OCI-LY1 (cell line): ENCODE measurements at regions not wholly inside any gene's neighbourhood (a gene's known extent, or its start where the extent isn't known, plus 50 kb on each side); places are given as distances from the start of the nearest gene placed in this dataset.

Source experiments
- H2AFZ ChIP-seq: fragments of 200-600 bp; sonication (generic), shearing (Covaris generic); 2 replicates; pipeline ENCODE4 v1.6.0; 2014; ENCODE audit warnings: antibody characterized with exemption, mild to moderate bottlenecking, low read length
- H3F3A ChIP-seq: fragments of 200-600 bp; sonication (generic), shearing (Covaris generic); 2 replicates; pipeline ENCODE4 v1.6.0; 2014; ENCODE audit warnings: mild to moderate bottlenecking, antibody characterized with exemption, low read length, moderate library complexity; ENCODE audit not compliant: insufficient read depth
- H3K27ac ChIP-seq: fragments of 200-600 bp; sonication (generic); 2 replicates; pipeline ENCODE4 v1.5.1; 2014; ENCODE audit warnings: low read length, mixed run types, mild to moderate bottlenecking, low read depth; ENCODE audit not compliant: poor library complexity, severe bottlenecking
- H3K27me3 ChIP-seq: fragments of 200-600 bp; sonication (generic); 2 replicates; pipeline ENCODE4 v1.6.0; 2014; ENCODE audit warnings: antibody characterized with exemption, mild to moderate bottlenecking, low read length, moderate library complexity; ENCODE audit not compliant: insufficient read depth
- H3K36me3 ChIP-seq: fragments of 200-600 bp; sonication (generic); 2 replicates; pipeline ENCODE4 v1.6.1; 2014; ENCODE audit warnings: mild to moderate bottlenecking, antibody characterized with exemption, low read length, moderate library complexity, mixed read lengths; ENCODE audit not compliant: insufficient read depth
- H3K4me1 ChIP-seq: fragments of 200-600 bp; sonication (generic); 2 replicates; pipeline ENCODE4 v1.5.1; 2014; ENCODE audit warnings: mild to moderate bottlenecking, low read length, moderate library complexity; ENCODE audit not compliant: insufficient read depth, severe bottlenecking
- H3K4me2 ChIP-seq: fragments of 200-600 bp; sonication (generic), shearing (Covaris generic); 2 replicates; pipeline ENCODE4 v1.6.1; 2014; ENCODE audit warnings: low read length
- H3K4me3 ChIP-seq: fragments of 200-600 bp; sonication (generic); 2 replicates; pipeline ENCODE4 v1.5.1; 2014; ENCODE audit warnings: low read length, low read depth, mild to moderate bottlenecking, mixed read lengths; ENCODE audit not compliant: poor library complexity, severe bottlenecking
- H3K79me2 ChIP-seq: fragments of 200-600 bp; shearing (Covaris generic); 2 replicates; pipeline ENCODE4 v1.6.1; 2016; ENCODE audit warnings: mixed run types, low read length, mixed read lengths; ENCODE audit not compliant: insufficient read depth
- H3K9ac ChIP-seq: fragments of 200-600 bp; sonication (generic), shearing (Covaris generic); 2 replicates; pipeline ENCODE4 v1.6.1; 2014; ENCODE audit warnings: mild to moderate bottlenecking, low read length, mixed read lengths
- H3K9me2 ChIP-seq: fragments of 200-600 bp; sonication (generic), shearing (Covaris generic); 2 replicates; pipeline ENCODE4 v1.6.1; 2014; ENCODE audit warnings: low read depth, mild to moderate bottlenecking, low read length, mixed read lengths
- H3K9me3 ChIP-seq: fragments of 200-600 bp; shearing (Covaris generic); 2 replicates; pipeline ENCODE4 v1.6.1; 2014; ENCODE audit warnings: low read length, mixed read lengths
- H4K20me1 ChIP-seq: fragments of 200-600 bp; sonication (generic), shearing (Covaris generic); 2 replicates; pipeline ENCODE4 v1.6.0; 2016; ENCODE audit warnings: mild to moderate bottlenecking, low read length; ENCODE audit not compliant: insufficient read depth
- CTCF ChIP-seq: fragments of 200-600 bp; sonication (generic), shearing (Covaris generic); IDR thresholded peaks from 2 replicates; pipeline ENCODE4 v1.5.1; 2017; ENCODE audit warnings: mild to moderate bottlenecking, antibody characterized with exemption, low read length, moderate library complexity, mixed read lengths
- EZH2 ChIP-seq: fragments of 200-600 bp; sonication (generic), shearing (Covaris generic); IDR thresholded peaks from 2 replicates; pipeline ENCODE4 v1.8.0; 2017; ENCODE audit warnings: borderline replicate concordance, mixed run types, mild to moderate bottlenecking, antibody characterized with exemption, low read length, moderate library complexity, mixed read lengths

DNA sequence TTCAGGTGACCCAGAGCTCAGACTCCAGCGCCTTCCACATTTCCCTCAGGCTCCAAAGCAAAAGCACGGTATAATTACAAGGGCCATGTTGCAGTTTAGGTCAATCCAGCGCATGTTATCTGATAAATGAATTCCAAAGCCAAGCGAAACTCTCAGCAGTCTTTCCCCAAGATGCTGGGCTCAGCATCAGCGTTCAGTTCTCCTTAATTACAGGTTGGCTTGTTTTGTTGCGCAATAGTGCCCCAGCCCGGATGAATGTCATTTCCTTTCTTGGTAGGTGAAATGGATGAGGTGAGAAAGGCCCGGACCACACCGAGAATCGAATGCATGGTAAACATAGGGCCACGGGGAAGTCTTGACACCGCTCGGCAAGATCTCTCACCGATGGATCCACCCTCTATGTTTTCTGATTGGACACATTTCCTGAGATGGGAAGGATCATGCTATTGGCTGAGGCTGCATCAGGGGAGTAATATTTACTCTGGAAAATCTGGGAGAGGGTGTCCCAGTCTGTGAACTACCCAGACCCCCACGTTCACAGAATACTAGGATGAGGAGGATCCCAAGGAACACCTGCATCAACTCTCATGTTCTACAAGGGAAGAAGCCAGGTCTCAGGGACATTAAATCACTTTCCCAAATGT lies 221.2 kb upstream of the ANKRD55 start:
- no peak for TF ChIP-seq EZH2
- no peak for TF ChIP-seq CTCF
- H3K27me3 ChIP-seq, result no peaks in the 10 kb centered on the region
- H3K27ac ChIP-seq, result no peak overlapping the region

DNA sequence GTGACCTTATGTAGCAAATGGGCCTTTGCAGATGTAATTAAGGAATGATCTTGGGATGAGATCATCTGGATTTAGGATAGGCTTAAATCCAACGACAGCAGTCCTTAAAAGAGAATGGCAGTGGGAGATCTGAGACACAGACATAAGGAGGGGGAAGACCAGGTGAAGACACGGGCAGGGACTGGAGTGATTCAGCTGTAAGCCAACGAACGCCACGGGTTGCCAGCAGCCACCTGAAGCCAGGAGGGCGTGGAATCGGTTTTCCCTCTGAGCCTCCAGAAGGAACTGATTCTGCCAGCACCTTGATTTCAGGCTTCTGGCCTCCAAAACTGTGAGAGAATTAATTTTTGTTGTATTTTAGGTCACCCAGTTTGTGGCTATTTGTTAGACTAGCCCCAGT lies 218.6 kb upstream of the ANKRD55 start:
- no peaks in the 10 kb centered on the region for H3K79me2 ChIP-seq

More for the DNA sequence above, 221.2 kb upstream of the ANKRD55 start:
- no peak overlapping the region for H3K4me3 ChIP-seq
- H3K9ac ChIP-seq, result no peak overlapping the region
- H3K4me1 ChIP-seq, result peaks cover 12% of the 10 kb centered on the region
- H3K9me2 ChIP-seq, result no peaks in the 10 kb centered on the region
- H2AFZ ChIP-seq, result no peak overlapping the region
- H3K36me3 ChIP-seq, result no peaks in the 10 kb centered on the region
- H3K4me2 ChIP-seq, result no peak overlapping the region
- no peaks in the 10 kb centered on the region for H3K79me2 ChIP-seq
- H4K20me1 ChIP-seq, result no peaks in the 10 kb centered on the region
- H3K9me3 ChIP-seq, result no peaks in the 10 kb centered on the region
- H3F3A ChIP-seq, result no peaks in the 10 kb centered on the region

DNA sequence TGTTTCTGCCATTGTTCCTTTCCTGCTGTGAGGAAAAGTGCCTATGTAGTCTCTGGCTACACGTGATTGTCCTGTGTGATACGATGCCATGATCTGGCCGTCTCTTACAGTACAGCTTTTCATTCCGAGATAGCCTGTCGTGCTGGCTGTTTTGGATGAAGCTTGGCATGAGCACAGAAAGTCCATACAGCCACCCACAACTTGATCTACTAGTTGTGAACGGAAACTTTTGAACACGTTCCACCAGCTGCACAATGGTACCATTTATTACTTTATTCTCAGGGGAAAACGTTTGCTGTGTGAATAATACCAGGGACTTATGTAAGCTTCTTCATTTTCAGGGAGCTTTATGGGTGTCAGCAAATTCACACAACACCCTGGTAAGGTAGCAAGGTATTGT lies 217.6 kb upstream of the ANKRD55 start:
- Histone ChIP-seq H3K4me3 (no peak overlapping the region), H3K4me1 (peaks cover 12% of the 10 kb centered on the region), H3K27ac (no peak overlapping the region), H3K4me2 (no peak overlapping the region), H4K20me1 (no peaks in the 10 kb centered on the region), H3K79me2 (no peaks in the 10 kb centered on the region), H3K36me3 (no peaks in the 10 kb centered on the region), H3K9me2 (no peaks in the 10 kb centered on the region), H3F3A (no peaks in the 10 kb centered on the region), H3K27me3 (no peaks in the 10 kb centered on the region), H3K9me3 (no peaks in the 10 kb centered on the region), H2AFZ (no peak overlapping the region), H3K9ac (no peak overlapping the region)
- TF ChIP-seq EZH2, result no peak
- TF ChIP-seq CTCF, result no peak

More for the DNA sequence above, 218.6 kb upstream of the ANKRD55 start:
- H3K36me3 ChIP-seq, result no peaks in the 10 kb centered on the region
- no peak overlapping the region for H2AFZ ChIP-seq
- no peak overlapping the region for H3K4me2 ChIP-seq
- no peaks in the 10 kb centered on the region for H3K27me3 ChIP-seq
- H4K20me1 ChIP-seq, result no peaks in the 10 kb centered on the region
- no peaks in the 10 kb centered on the region for H3K9me3 ChIP-seq
- H3K27ac ChIP-seq, result no peak overlapping the region
- no peak overlapping the region for H3K4me3 ChIP-seq
- peaks cover 12% of the 10 kb centered on the region for H3K4me1 ChIP-seq
- no peak overlapping the region for H3K9ac ChIP-seq
- TF ChIP-seq EZH2 (no peak), CTCF (no peak)
- no peaks in the 10 kb centered on the region for H3F3A ChIP-seq
- H3K9me2 ChIP-seq, result no peaks in the 10 kb centered on the region
